Upper lobe of left lung (tissue), 4 donors: ENCODE measurements at regions not wholly inside any gene's neighbourhood (a gene's known extent, or its start where the extent isn't known, plus 50 kb on each side); places are given as distances from the start of the nearest gene placed in this dataset.

ENCODE experiments used
- CTCF ChIP-seq, 6 experiments: fragments of 450-650 bp in 4 of 6; fragments of 200-600 bp in 2 of 6; sonication (generic) in 2 of 6; IDR thresholded peaks; one replicate each; pipeline ENCODE4 v1.5.1; 2016 to 2019; ENCODE audit warnings: antibody characterized with exemption in 6 of 6
- POLR2A ChIP-seq, 4 donors: fragments of 450-650 bp; IDR thresholded peaks; one replicate each; pipeline ENCODE4 v1.5.1; 2016 to 2017; ENCODE audit warnings: antibody characterized with exemption in 4 of 4, mild to moderate bottlenecking in 2 of 4

- TF ChIP-seq CTCF (IDR thresholded peaks at IDR 0.05) (no peak), POLR2A (IDR thresholded peaks at IDR 0.05) (no peak)
Observed at GRCh38 chr6:105645958-105646357, 243.1 kb upstream of the PREP start.
